ENCODE measurements at regions not wholly inside any gene's neighbourhood (a gene's known extent, or its start where the extent isn't known, plus 50 kb on each side); places are given as distances from the start of the nearest gene placed in this dataset.

- TF ChIP-seq POLR2AphosphoS5 (IDR thresholded peaks at IDR 0.05; ENCODE audit: low read depth, low read length) = no peak
- no peak for TF ChIP-seq POLR2A (IDR thresholded peaks at IDR 0.05; ENCODE audit: low read depth, low read length)
- TF ChIP-seq TAF1 (IDR thresholded peaks at IDR 0.05; ENCODE audit: low read depth, low read length) = no peak
These were observed 63.3 kb upstream of the VCX start for GRCh38 chrX:7779644-7780043.

Measured in GM12891 (cell line).